HepG2 (cell line): ENCODE measurements at regions not wholly inside any gene's neighbourhood (a gene's known extent, or its start where the extent isn't known, plus 50 kb on each side); places are given as distances from the start of the nearest gene placed in this dataset.
A peak's percentile ranks its signal among the peaks of the same experiment; 100 is the strongest.

ENCODE experiments used
- AHR ChIP-seq: IDR thresholded peaks from 2 replicates; pipeline ENCODE4 v1.6.1; 2018; ENCODE audit warnings: missing genetic modification reagents, missing compliant biosample characterization
- ARID4A ChIP-seq: sonication (generic); formaldehyde crosslinking; IDR thresholded peaks from 2 replicates; pipeline ENCODE4 v1.5.0; 2020; ENCODE audit warnings: mild to moderate bottlenecking, missing genetic modification reagents, borderline replicate concordance
- ASH2L ChIP-seq: fragments of 300-600, 200-600 bp; sonication (generic); IDR thresholded peaks from 2 replicates; pipeline ENCODE4 v1.7.0; 2017; ENCODE audit warnings: low read depth, mild to moderate bottlenecking, moderate library complexity, mixed read lengths, low read length; ENCODE audit not compliant: insufficient read length
- BATF2 ChIP-seq: sonication (generic); formaldehyde crosslinking; IDR thresholded peaks from 2 replicates; pipeline ENCODE4 v1.8.0; 2022; ENCODE audit warnings: mild to moderate bottlenecking, missing genetic modification reagents, moderate library complexity
- FOXM1 ChIP-seq: sonication (generic); formaldehyde crosslinking; IDR thresholded peaks from 2 replicates; pipeline ENCODE4 v1.5.0; 2020; ENCODE audit warnings: missing genetic modification reagents
- SALL2 ChIP-seq: sonication (generic); formaldehyde crosslinking; IDR thresholded peaks from 2 replicates; pipeline ENCODE4 v1.8.1; 2023; ENCODE audit warnings: mild to moderate bottlenecking, missing genetic modification reagents, inconsistent platforms
- ZBTB33 ChIP-seq: sonication (generic); formaldehyde crosslinking; IDR thresholded peaks from 2 replicates; pipeline ENCODE4 v1.4.0; 2020; ENCODE audit warnings: missing genetic modification reagents
- ZBTB40 ChIP-seq, 2 experiments: fragments of 450-650 bp in 1 of 2; sonication (generic) in 1 of 2; formaldehyde crosslinking in 1 of 2; IDR thresholded peaks; 2 replicates each; pipeline versions ENCODE4 v1.6.1 to v1.8.0; 2016 to 2022; ENCODE audit warnings: antibody characterized with exemption in 1 of 2, mild to moderate bottlenecking in 1 of 2, missing genetic modification reagents in 1 of 2
- ZNF577 ChIP-seq: sonication (generic); formaldehyde crosslinking; IDR thresholded peaks from 2 replicates; pipeline ENCODE4 v1.4.0; 2020; ENCODE audit warnings: mild to moderate bottlenecking, low read depth, missing genetic modification reagents, borderline replicate concordance
- ZNF607 ChIP-seq: sonication (generic); formaldehyde crosslinking; IDR thresholded peaks from 2 replicates; pipeline ENCODE4 v1.5.1; 2020; ENCODE audit warnings: missing genetic modification reagents, mild to moderate bottlenecking, borderline replicate concordance

GRCh38 chr15:67945951-67946700, 106.3 kb upstream of the RNU6-1 start (continued):
- TF ChIP-seq ZBTB40 (IDR thresholded peaks at IDR 0.05) (no peak), ZBTB40 (CRISPR knock-in tag; IDR thresholded peaks at IDR 0.05) (no peak), ARID4A (CRISPR knock-in tag) (peak; percentile 56; the same call in 1 of the 2 replicates), ZNF607 (CRISPR knock-in tag) (no peak), ZNF577 (CRISPR knock-in tag) (no peak), ZBTB33 (CRISPR knock-in tag) (no peak), AHR (CRISPR knock-in tag) (no peak), ASH2L (peak; percentile 83), BATF2 (CRISPR knock-in tag) (no peak), SALL2 (no peak), FOXM1 (CRISPR knock-in tag) (no peak)
